ENCODE measurements at regions not wholly inside any gene's neighbourhood (a gene's known extent, or its start where the extent isn't known, plus 50 kb on each side); places are given as distances from the start of the nearest gene placed in this dataset.

DNA sequence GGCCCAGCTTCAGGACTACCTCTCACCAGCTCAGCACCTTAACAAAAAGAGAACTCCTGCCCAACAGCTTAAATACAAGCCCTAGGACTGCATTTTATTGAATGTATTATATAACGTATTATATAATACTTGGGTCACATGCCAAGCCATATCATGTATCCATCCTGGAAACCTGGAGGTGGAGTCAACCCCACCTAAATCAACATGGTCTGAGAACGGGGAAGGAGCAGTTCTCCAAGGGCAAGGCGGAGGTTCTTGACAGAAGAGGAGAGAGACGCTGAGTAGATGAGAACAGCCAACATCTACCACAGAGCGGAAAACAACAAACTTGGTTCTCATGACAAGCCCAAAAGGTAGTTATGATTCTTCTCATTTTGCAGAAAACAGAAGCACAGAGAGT, 163.4 kb downstream of the FGF18 start:
- H3K27ac ChIP-seq (replicated peaks), result no peak overlapping the region
- H3K4me3 ChIP-seq (replicated peaks; ENCODE audit: insufficient read depth, low read length), result no peak overlapping the region
- DNase-seq (ENCODE audit: low read depth in 1 of 2, low spot score in 1 of 2), result no peak
- no peak for TF ChIP-seq POLR2AphosphoS5 (IDR thresholded peaks at IDR 0.05; ENCODE audit: low read depth)
- TF ChIP-seq, protein P1, sequence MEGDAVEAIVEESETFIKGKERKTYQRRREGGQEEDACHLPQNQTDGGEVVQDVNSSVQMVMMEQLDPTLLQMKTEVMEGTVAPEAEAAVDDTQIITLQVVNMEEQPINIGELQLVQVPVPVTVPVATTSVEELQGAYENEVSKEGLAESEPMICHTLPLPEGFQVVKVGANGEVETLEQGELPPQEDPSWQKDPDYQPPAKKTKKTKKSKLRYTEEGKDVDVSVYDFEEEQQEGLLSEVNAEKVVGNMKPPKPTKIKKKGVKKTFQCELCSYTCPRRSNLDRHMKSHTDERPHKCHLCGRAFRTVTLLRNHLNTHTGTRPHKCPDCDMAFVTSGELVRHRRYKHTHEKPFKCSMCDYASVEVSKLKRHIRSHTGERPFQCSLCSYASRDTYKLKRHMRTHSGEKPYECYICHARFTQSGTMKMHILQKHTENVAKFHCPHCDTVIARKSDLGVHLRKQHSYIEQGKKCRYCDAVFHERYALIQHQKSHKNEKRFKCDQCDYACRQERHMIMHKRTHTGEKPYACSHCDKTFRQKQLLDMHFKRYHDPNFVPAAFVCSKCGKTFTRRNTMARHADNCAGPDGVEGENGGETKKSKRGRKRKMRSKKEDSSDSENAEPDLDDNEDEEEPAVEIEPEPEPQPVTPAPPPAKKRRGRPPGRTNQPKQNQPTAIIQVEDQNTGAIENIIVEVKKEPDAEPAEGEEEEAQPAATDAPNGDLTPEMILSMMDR (IDR thresholded peaks at IDR 0.05; ENCODE audit: insufficient read depth, low read length), result no peak
- no peak for TF ChIP-seq SPI1 (IDR thresholded peaks at IDR 0.05; ENCODE audit: borderline replicate concordance, low read depth)
- TF ChIP-seq GABPA (IDR thresholded peaks at IDR 0.05; ENCODE audit: low read depth), result no peak
- TF ChIP-seq, protein P2, sequence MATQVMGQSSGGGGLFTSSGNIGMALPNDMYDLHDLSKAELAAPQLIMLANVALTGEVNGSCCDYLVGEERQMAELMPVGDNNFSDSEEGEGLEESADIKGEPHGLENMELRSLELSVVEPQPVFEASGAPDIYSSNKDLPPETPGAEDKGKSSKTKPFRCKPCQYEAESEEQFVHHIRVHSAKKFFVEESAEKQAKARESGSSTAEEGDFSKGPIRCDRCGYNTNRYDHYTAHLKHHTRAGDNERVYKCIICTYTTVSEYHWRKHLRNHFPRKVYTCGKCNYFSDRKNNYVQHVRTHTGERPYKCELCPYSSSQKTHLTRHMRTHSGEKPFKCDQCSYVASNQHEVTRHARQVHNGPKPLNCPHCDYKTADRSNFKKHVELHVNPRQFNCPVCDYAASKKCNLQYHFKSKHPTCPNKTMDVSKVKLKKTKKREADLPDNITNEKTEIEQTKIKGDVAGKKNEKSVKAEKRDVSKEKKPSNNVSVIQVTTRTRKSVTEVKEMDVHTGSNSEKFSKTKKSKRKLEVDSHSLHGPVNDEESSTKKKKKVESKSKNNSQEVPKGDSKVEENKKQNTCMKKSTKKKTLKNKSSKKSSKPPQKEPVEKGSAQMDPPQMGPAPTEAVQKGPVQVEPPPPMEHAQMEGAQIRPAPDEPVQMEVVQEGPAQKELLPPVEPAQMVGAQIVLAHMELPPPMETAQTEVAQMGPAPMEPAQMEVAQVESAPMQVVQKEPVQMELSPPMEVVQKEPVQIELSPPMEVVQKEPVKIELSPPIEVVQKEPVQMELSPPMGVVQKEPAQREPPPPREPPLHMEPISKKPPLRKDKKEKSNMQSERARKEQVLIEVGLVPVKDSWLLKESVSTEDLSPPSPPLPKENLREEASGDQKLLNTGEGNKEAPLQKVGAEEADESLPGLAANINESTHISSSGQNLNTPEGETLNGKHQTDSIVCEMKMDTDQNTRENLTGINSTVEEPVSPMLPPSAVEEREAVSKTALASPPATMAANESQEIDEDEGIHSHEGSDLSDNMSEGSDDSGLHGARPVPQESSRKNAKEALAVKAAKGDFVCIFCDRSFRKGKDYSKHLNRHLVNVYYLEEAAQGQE (IDR thresholded peaks at IDR 0.05; ENCODE audit: insufficient replicate concordance, low read depth), result no peak
- no peaks in the 10 kb centered on the region for H3K27me3 ChIP-seq (ENCODE audit: insufficient read depth, poor library complexity, severe bottlenecking)

DNA sequence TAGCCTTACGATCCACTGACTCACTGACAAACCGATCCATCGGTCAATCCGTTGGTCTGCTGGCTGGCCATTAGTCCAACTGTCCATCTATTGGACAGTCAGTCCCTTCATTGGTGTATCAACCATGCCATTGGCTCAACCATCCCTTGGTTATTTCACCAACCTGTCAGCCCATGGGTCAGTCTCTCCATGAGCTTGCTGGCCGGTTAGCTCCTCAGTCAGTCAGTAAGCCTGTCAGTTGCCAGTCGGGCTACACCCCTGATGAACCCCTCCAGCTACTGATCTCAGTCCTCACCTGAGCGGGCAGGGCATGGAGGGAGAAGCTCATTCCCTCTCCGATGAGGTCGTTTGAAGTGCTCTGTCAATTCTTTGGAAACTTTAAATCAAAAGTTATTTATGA, 166.5 kb downstream of the FGF18 start:
- H3K27me3 ChIP-seq (ENCODE audit: insufficient read depth, poor library complexity, severe bottlenecking), result no peaks in the 10 kb centered on the region
- DNase-seq (ENCODE audit: low read depth in 1 of 2, low spot score in 1 of 2), result no peak

DNA sequence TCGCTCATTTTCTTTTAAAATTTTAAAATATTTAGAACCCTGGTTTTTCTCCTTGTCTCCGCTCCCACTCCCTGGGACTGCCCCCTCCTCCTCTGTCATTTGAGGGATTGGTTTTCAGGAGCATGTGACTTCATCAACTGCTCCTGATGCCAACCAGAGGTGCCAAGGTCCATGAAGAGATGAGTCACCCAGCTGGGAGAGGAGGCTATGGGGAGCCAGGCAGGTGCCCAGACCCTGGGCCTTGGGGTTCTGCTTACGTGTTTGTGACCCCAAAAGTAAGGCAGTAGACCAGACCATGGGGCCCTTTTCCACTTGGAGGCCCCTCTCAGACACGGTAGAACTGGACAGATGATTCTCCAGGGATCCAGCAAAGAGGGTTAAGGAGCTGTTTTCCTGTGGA, 167.0 kb downstream of the FGF18 start:
- Histone ChIP-seq H3K27me3 (ENCODE audit: insufficient read depth, poor library complexity, severe bottlenecking) (no peaks in the 10 kb centered on the region), H3K27ac (replicated peaks) (no peak overlapping the region), H3K4me3 (replicated peaks; ENCODE audit: insufficient read depth, low read length) (no peak overlapping the region)
- no peak for DNase-seq (ENCODE audit: low read depth in 1 of 2, low spot score in 1 of 2)
- TF ChIP-seq, protein P1 (IDR thresholded peaks at IDR 0.05; ENCODE audit: insufficient read depth, low read length), result no peak
- TF ChIP-seq, protein P2 (IDR thresholded peaks at IDR 0.05; ENCODE audit: insufficient replicate concordance, low read depth), result no peak
- TF ChIP-seq GABPA (IDR thresholded peaks at IDR 0.05; ENCODE audit: low read depth) (no peak), POLR2AphosphoS5 (IDR thresholded peaks at IDR 0.05; ENCODE audit: low read depth) (no peak), SPI1 (IDR thresholded peaks at IDR 0.05; ENCODE audit: borderline replicate concordance, low read depth) (no peak)

More for the DNA sequence above, 166.5 kb downstream of the FGF18 start:
- Histone ChIP-seq H3K27ac (replicated peaks) (no peak overlapping the region), H3K4me3 (replicated peaks; ENCODE audit: insufficient read depth, low read length) (no peak overlapping the region)
- no peak for TF ChIP-seq POLR2AphosphoS5 (IDR thresholded peaks at IDR 0.05; ENCODE audit: low read depth)
- TF ChIP-seq, protein P1 (IDR thresholded peaks at IDR 0.05; ENCODE audit: insufficient read depth, low read length), result no peak
- TF ChIP-seq, protein P2 (IDR thresholded peaks at IDR 0.05; ENCODE audit: insufficient replicate concordance, low read depth), result no peak
- TF ChIP-seq SPI1 (IDR thresholded peaks at IDR 0.05; ENCODE audit: borderline replicate concordance, low read depth), result no peak
- no peak for TF ChIP-seq GABPA (IDR thresholded peaks at IDR 0.05; ENCODE audit: low read depth)

All from HL-60 (cell line).